SH-SY5Y (cell line): ENCODE measurements at regions not wholly inside any gene's neighbourhood (a gene's known extent, or its start where the extent isn't known, plus 50 kb on each side); places are given as distances from the start of the nearest gene placed in this dataset.

Experiments used
- GATA2 ChIP-seq: IDR thresholded peaks from 2 replicates; pipeline ENCODE4 v1.6.1; 2011; ENCODE audit warnings: mild to moderate bottlenecking, low read depth, low read length
- GATA3 ChIP-seq: IDR thresholded peaks from 2 replicates; pipeline ENCODE4 v1.6.1; 2011; ENCODE audit warnings: low read depth, mild to moderate bottlenecking, low read length, moderate library complexity

- TF ChIP-seq GATA2 (no peak), GATA3 (no peak)
These were observed 476.8 kb downstream of the CBLN4 start for GRCh38 chr20:55528482-55528881.
